Ureter (tissue), 1 donor: ENCODE measurements at regions not wholly inside any gene's neighbourhood (a gene's known extent, or its start where the extent isn't known, plus 50 kb on each side); places are given as distances from the start of the nearest gene placed in this dataset.
"Not testable (repeated sequence)": the region's sequence is repeated elsewhere in the genome, so short reads cannot be mapped to it uniquely, and the experiment has no call there.

Experiments
- DNase-seq: peaks from one replicate; pipeline ENCODE4 v3.0.0-alpha.2; 2020; ENCODE audit warnings: low spot score
- donor health status: DM: yes; HTN: yes; CAD: no.

DNA sequence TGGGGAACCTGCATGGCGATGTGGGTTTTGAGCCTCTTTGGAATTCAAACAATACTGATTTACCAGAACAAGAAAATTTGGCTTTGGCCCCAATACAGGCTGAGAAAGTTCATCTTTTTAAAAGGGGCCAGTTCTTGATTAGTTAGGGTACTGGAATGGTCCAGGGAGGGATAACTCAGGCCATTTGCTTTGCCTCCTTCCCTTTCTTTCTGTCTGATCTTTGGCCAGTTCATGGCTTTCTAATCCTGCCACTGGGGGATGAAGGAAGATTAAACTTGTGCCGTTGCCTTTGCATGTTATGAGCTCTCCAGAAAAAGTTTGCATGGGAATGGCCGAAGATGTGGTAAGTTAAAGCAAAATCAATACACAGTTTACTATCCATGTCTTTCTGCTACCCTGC is 78.4 kb downstream of the ADAMTS15 start:
- no peak for DNase-seq

DNA sequence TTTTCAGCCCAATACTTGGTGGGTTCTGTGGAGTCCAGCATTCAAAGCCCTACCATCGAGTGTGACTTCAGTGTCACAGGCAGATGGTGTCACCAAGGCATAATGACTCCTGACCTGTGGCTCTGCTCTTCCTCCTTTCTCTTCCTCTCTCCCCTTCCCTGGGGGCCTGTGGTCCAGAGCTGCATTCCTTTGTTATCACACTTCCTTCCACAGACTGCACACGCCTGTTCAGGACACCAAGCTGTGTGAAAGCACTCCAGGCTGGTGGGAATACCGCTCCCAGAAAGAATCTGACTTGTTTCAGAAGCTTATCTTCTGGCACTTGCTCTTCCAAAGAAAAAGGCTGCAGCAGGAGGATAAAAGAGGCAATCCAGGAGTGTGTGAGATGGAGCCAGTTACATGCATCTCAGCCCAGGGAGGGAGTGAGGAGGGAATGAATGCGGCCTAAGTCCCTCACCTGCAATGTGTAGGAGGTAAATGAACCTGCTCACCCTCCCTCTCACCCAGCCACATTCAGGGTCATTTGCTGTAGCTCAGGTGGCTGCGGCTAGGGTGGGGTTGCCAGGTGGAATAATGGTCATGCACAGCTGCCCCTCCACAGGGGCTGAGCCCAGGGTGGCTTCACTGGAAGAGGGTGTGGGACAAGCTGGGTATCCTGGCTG is 79.3 kb downstream of the ADAMTS15 start:
- no peak for DNase-seq

DNA sequence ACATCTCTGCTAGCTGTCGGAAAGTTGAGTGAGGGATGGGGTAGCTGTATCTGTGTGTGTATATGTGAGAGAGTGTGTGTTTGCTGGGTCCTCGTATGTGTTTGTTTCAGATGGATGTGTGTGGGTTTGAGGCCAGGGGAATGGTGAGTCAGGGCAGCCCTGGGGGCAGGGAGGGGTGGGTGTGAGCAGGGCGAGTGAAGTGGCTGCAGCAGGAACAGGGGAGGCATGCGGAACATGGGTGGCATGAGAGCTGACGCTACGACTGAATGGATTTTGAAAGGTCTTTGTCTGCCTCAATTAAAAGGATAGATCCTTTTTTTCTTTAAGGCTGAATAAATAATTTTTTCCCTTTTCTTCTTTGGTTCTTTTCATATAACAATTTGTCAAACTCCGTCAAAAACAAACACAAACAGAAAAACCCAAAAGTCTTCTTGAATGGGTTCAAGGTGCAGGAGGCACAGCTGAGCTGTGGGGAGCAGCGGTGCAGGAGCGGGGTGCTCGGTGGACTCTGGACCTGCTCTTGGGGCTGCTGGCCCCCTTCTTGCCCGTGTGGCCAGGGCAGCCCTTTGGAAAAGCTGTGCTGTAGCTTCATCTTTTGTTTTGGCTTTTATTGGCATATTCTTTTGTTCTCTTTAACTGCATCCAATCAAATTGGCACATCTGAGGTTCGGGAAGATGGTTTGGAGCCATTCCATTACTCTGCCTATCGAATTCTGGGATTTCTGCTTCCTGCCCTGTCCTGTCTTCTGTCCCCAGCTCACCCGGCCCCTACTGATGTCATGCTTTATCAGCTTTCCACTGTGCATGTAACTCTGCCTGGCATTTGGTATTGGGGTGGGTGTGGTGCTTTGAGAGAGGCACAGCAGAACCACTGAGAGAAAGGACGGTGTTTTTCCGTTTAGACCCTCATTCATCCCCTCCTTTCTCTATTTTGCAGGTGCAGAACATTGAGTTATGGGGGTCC is 80.1 kb downstream of the ADAMTS15 start:
- DNase-seq, result no peak

DNA sequence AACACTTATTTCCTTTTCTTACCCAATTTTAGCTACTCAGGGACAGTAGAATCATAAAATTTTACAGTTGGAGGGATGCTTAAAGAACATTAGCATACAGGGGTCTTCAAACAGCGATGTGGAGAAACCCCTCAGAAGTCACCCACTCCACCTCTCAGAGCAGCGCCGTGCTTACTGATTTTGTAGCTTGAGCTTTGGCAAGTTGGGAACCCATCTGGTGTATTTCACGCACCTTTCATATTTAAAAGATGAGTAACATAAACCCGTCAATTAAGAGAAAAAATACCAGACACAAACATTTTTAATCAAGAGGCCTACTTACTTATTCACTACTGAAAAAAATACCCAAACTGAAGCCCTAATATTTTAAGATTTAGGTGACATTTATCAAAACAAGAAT is 80.9 kb downstream of the ADAMTS15 start:
- DNase-seq, result no peak

DNA sequence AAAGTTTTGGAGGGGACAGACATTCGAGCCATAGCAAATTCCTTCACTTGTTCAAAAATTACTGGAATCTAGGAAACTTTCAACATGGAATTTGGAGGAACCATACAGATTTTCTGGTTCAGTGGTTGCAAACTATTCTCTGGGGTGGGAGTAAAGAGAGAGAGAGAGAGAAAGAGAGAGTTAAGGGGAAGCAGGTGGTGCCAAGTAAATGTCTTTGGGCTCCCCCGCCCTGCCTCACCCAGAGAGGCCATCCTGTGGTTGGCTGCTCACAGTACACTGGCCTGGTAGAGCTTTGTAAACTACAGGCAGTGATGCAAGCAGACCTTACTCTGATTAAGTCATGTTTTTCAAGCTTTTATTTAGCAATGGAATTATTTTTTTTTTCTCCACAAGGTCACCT is 82.6 kb downstream of the ADAMTS15 start:
- no peak for DNase-seq

DNA sequence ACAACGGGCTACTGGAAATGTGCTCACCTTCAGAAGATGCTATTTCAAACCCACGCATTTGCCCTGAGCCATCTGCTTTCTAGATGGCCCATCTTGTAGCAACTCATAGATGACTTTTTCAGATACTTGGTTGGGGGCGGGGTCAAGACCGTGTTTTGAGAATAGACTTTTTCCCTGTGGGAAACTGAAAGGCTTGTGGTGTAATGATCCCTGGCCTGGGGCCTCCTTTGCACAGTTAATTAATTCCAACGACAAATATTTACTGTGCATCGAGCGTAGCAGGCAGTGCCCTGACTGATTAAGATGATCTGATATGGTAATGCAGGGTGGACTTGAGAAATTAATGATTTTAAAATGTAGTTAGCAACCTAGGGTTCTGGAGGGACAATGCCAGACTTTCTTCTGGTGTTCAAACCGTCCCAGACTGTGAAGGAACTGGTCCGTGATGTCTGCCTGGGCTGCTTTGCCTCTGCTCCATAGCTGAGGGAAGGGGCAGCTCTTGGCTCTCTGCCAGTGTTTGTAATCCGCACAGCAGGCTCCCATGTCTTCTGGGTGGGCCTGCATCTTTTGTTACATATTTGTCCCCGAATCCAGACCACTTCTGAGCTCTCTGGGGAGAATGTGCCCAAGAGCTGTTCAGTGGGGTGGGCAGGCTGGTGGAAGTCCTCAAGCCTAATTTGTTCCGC is 84.8 kb downstream of the ADAMTS15 start:
- no peak for DNase-seq

DNA sequence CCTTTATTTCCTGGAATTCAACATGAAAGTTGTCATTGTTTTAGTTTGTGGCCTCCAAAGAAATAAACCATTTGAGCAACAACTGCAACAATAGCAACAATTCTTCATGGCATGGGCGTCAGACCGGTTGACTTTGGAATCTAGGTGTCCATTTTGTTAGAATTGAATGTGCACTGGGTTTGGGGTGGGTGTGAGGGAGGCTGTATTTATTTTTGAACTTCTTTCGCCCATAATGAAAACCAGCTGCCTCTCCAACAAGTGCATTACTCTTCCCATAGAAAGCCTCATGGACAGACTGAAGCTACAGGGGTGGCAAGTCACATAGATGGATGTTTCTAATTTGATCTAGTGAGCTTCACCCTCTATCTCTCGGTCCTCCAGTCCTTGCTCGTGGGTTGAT is 85.4 kb downstream of the ADAMTS15 start:
- DNase-seq, result no peak

DNA sequence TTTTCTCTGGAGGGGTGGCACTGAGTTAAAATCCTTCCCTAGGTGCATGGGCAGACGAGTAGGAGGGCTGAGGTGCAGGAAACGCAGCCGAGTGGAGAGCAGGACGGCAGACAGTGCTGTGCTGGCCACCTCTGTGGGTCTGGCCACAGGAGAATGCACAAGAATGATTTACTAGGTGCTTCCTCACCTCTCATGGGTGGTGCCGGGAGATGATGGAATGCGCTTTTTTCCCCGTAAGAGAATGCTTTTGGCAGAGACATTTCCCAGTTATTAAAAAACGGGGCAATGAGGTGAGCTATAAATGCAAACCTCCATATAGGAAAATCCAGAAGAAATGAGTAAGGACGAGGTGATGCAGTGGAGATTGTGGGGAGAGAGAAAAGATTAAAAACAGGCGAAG is 86.1 kb downstream of the ADAMTS15 start:
- no peak for DNase-seq

DNA sequence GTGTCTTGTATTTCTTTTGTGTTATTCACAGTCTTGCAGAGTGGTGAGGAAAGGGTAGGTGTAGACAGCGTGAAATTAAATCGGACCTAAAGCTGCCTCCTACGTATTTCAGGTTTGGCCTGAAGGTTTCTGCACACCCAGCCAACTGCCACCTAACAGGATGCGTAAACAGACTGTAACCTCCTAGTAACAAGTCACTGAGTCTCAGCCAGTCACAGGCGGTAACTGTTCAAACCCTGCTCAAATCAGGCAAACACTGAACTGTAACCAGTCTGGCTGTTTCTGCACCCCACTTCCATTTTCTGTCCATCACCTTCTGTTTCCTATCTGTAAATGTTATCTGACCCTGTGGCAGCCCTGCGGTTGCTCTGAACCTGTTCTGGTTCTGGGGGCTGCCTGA is 87.1 kb downstream of the ADAMTS15 start:
- DNase-seq, result no peak

DNA sequence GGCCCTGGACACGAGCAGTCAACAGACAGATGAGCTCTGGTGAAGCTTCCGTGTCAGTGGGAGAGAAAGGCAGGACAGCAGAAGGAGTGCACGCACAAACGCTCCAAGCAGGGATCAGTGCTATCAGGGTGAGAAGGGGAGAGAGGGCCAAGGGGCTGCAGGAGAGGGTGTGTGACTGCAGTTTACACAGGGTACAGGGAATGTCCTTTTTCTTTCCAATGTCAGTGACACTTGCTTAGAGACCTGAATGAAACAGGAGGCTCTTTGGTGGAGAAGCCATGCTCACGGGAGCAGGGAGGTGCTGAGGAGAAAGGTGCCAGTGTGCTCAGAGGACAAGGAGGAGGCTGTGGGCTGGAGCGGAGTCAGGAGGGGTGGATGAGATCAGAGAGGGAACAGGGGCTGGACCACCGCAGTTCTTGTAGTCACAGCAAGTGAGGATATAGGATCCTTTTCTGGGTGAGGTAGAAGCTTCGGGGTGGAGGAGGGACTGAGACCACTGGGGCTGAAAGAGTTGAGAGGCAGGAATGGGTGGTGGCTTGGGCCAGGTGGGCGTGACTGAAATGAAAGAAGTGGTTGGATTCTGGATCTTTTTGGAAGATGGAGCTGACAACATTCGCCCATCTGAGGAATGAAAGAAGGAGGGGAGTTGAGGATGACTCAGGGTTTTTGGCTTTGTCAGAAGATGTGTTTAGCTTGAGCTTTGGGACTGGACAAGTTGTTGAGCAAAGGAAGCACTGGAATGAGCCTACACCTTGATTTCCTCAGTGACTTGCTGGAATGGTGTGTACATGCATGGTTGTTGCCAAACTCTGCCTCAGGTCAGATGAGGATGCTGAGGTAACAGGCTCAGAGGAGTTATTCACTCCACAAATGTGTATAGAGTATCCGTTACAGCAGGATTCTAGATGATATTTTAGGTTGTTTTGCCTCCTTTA is 87.9 kb downstream of the ADAMTS15 start:
- DNase-seq, result no peak

DNA sequence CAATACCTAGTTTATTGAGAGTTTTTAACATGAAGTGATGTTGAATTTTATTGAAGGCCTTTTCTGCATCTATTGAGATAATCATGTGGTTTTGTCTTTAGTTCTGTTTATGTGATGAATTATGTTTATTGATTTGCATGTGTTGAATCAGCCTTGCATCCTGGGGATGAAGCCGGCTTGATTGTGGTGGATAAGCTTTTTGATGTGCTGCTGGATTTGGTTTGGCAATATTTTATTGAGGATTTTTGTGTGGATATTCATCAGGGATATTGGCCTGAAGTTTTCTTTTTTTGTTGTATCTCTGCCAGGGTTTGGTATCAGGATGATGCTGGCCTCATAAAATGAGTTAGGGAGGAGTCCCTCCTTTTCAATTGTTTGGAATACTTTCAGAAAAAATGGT is 91.2 kb downstream of the ADAMTS15 start:
- not testable (repeated sequence) for DNase-seq

DNA sequence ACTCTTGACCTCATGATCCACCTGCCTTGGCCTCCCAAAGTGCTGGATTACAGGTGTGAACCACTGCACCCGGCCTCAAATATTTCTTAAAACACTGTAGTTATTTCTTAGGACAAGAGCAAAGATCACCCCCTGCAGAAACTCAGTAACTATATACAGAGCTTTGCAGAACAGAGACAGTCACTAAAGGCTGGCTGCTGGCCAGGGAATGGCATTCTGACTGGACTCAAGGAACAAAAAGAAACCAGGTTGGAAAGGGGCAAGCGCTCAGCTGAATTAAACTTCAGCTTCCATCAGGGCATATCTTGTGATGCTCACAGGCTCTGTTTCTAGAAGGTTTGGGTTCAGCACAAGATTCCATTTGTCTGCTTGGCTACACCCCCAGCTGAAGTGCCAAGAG is 95.8 kb downstream of the ADAMTS15 start:
- DNase-seq, result no peak

DNA sequence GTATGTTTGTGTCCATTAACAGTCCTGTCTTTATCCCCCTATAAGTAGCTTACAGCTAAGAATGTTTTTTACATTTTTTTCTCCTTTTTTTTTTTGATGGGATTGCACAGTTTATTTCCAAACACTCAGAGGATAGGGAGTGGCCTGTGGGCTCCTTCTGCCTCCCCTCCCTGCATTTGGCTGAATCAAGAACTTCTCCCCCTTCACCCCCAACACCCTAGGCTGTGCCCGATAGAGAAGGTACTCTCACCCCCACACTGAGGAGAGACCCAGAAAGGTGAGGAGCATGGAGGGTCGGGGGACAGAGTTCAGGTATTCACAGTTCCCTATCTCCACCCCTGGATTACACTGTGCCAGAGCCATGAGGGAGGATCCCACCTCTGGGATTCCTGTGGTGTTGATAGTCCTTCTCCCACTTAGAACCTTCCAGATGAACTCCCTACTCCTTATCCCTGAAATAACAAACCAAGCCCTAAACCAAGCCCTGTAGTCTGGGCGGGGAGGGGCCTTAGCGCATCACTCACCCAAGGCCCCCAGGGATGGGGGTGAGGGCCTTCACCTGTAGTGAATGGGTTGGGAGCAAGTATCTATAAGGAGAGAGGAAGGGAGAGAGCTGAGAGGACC is 97.1 kb downstream of the ADAMTS15 start:
- DNase-seq, result no peak

DNA sequence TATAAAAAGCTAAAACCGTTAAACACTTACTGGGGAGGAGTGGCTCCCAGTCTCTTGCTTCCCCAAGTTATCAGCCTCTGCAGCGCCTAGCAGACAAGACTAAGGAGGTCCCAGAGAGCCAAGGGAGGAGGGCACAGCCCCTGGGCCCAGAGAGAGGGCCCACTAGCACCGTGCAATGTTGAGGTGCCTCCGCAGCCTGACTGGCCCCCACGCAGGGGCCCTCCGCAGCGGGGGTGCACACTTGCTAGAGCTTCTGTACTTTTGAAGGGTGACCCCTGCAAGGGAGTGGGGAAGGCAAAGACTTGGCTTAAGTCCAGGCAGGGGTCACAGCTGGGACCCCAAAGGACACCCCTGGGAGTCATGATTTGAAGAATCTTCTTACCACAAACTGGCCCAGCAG is 98.0 kb downstream of the ADAMTS15 start:
- DNase-seq, result no peak

DNA sequence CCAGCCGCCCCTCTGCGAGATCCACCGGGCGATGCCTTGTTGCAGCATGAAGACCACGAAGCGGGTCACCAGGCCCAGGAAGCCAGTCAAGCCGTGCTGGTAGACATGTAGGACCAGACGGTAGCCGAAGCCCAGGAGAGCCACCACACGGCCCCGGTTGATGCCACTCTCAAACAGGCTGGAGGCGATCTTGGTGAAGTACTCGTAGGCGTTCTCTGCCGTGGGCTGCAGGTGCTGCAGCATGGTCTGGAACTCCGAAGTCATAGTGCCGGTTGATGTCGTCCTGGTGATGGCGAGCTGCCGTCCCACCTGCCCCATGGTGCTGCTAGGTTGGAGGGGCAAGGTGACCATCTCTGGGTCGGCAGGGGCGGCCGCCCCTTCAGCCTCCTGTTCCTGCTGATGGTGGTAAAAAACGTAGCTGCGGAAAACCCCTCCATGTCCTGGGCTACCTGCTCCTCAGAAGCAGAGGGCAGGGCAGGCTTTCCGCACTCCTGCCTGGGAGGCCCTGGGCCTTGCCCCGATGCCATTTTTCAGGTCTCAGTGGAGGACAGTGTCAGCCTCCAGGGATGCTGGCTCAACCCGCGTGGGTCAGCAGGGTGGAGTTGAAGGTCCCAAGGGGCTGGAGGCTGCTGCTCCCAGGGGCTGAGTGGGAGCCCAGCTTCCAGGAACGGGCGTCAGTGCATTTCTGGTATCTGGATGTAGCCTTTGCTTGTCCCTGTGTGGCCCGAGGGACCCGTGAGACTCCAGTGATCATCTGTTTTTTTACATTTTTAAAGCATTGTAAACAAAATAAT is 98.7 kb downstream of the ADAMTS15 start:
- no peak for DNase-seq

DNA sequence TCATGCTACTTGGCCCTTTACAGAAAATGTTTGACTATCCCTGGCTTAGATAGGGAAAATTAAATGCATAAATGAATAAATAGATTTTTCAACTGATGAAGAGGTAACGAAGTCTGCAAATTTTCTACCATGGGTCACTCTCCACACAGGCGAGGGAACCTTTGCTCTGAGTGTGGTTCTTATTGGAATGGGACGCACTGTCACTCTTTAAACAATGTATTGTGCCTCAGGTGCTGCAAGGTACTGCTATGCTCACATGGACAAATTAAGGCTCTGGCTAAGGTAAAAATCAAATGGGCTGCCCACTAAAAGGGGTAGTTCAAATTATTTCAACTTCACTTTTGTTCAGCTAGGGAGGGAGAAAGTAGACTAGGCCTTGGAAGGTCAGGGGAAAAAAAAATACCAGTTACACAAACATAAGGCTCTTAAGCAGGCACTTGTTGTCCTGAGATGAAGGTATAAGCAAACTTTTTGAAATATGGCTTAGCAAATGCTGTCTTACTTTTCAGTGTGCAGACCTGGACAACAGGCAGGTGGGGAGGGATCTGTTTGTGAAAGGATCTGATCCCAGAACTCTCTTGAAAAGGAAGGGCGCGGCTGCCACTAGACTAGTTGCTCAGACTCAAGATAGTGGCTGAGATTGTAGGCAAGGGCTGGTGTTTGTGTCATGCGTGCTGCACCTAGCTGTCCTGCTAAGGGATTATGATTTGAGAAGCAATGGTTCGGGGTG is 99.5 kb downstream of the ADAMTS15 start:
- no peak for DNase-seq

DNA sequence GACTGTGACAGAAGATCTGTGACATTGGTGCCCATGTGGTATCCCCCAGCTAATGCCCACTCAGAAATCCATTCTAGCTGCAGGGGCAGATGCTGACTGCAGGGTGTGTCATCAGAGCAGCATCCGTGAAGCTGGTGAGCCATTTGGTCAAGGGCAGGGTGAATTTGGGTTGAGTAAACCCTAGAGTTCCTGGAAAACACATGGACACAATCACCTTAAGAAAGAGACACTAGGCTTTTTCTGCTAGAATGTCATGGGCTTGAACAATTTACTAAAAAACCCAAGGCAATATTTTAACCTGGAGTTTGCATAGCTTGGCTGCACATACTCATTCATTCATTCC is 100.0 kb downstream of the ADAMTS15 start:
- DNase-seq, result no peak

DNA sequence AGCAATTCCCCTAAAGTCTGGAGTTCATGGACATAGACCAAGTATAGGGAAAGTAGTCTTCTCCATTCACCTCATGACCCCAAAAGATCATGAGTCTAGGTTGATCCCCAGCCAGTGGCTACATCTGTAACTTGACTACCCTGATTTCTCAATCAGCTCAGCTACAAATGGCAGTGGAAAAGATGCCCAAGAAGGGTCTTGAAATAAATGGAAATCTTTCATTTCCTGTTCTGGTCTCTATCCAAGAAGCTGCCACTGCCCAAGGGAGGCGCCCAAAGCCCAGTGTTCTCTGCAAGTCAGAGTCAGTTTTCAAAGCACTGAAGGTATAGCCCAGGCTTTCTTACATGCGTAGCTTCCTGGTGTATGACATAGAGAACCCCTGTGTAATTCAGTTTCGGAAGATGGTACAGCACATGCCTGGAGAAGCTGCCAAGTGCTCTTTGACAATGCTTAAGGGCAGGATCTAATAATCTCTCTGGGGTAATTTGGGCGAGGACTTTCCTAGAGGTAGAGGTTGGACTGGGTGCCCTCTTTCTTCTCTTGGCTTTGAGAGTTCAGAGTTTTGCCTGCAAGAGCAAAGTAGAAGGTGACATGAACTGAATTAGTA is 101.1 kb downstream of the ADAMTS15 start:
- DNase-seq, result no peak

DNA sequence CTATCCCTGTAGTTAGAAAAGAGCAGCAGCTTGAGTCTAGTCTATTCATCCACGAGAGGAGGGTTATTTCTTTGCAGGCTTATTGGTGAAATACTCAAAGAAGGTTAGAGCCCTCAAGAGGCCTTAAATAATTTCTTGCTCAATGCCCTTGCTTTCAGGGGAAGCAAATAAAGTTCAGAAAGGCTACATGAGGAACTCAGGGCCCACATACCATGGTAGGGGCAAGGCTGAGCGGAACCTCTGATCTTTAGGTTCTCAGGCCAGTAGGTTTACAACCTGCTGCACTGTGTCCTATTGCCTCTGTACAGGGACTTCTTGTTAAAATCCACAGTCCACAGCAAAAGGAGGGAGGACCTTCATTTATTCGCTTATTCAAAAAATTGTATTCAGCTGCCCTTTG is 101.7 kb downstream of the ADAMTS15 start:
- no peak for DNase-seq
